ENCODE measurements at regions not wholly inside any gene's neighbourhood (a gene's known extent, or its start where the extent isn't known, plus 50 kb on each side); places are given as distances from the start of the nearest gene placed in this dataset.

GRCh38 chr1:222441066-222441465 is 106.8 kb downstream of the HHIPL2 start:
- H3K9me3 Mint-ChIP-seq, result no peaks in the 10 kb centered on the region
- CTCF ChIA-PET, result interaction anchor here (1.1 kb wide), 1 partner anchor 22 kb away, joined by 3 read pairs; no protein-coding TSS in a partner anchor
- POLR2A ChIA-PET, result no interaction called here
- no peak for DNase-seq
- no peak for ATAC-seq (ENCODE audit: low read depth)
- H3K36me3 Mint-ChIP-seq (ENCODE audit: low read depth), result no peaks in the 10 kb centered on the region
- H3K4me3 Mint-ChIP-seq, result no peak overlapping the region
- H3K4me1 Mint-ChIP-seq, result no peaks in the 10 kb centered on the region
- intact Hi-C loops (cut with micrococcal nuclease), result no loop called here
- peaks cover 6% of the 10 kb centered on the region for H3K27me3 Mint-ChIP-seq
- H3K27ac Mint-ChIP-seq, result no peak overlapping the region
- TF ChIP-seq CTCF (IDR thresholded peaks at IDR 0.05), result no peak

DNA sequence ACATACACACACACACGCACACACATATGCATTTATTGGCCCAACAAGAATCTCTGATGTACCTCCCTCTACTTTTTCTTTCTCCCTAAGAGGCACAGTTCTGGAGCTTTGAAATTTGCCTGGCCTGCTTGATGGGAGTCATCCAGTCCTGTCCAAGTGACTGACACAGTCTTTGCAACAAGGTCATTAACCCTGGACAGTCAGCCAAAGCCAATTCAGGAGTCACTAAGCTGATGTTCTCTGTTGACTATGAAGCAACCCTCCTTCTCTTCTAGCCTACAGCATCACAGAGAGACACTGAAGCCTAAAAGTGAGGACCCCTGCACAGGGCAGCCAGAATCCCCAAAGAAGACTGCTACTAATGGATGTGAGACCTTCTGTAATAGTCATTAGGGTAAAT is 123.1 kb downstream of the HHIPL2 start:
- DNase-seq (no peak), ATAC-seq (ENCODE audit: low read depth) (no peak)
- ChIA-PET CTCF (no interaction called here), POLR2A (no interaction called here)
- intact Hi-C loops (cut with micrococcal nuclease), result no loop called here
- Mint-ChIP-seq H3K4me3 (no peak overlapping the region), H3K4me1 (peaks cover 16% of the 10 kb centered on the region), H3K27ac (no peak overlapping the region), H3K9me3 (peaks cover 7% of the 10 kb centered on the region), H3K36me3 (ENCODE audit: low read depth) (no peaks in the 10 kb centered on the region), H3K27me3 (peaks cover 14% of the 10 kb centered on the region)
- TF ChIP-seq CTCF (IDR thresholded peaks at IDR 0.05), result no peak

- ChIA-PET CTCF (no interaction called here), POLR2A (no interaction called here)
- H3K4me1 Mint-ChIP-seq, result peaks cover 19% of the 10 kb centered on the region
- H3K4me3 Mint-ChIP-seq, result no peak overlapping the region
- DNase-seq (no peak), ATAC-seq (ENCODE audit: low read depth) (no peak)
- no peak for TF ChIP-seq CTCF (IDR thresholded peaks at IDR 0.05)
- intact Hi-C loops (cut with micrococcal nuclease), result no loop called here
- H3K36me3 Mint-ChIP-seq (ENCODE audit: low read depth), result no peaks in the 10 kb centered on the region
- H3K9me3 Mint-ChIP-seq, result peaks cover 5% of the 10 kb centered on the region
- no peak overlapping the region for H3K27ac Mint-ChIP-seq
- H3K27me3 Mint-ChIP-seq, result peaks cover 12% of the 10 kb centered on the region
These were observed 126.5 kb downstream of the HHIPL2 start for GRCh38 chr1:222421380-222421779.

DNA sequence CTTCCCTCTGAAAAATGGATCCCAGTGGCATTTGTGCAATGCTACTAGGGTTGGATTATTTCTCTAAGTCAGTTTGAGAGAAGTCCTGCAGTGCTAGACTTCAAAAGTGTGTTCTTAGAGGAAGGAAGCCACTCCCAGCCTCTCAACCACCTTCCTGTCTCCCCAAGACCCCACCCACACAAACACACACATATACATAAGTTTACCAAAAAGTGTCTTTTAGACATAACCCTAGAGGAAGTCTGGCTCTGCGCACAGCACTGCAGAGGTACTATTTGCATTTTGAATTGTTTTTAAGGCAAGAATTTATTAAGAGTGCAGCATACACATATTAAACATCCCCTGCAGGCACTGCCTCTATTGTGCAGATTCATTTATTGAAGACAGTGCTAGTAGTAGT is 127.3 kb downstream of the HHIPL2 start:
- CTCF ChIA-PET, result interaction anchor here (1.2 kb wide), 1 partner anchor 35 kb away, joined by 3 read pairs; no protein-coding TSS in a partner anchor

GRCh38 chr1:222418654-222419053 is 129.2 kb downstream of the HHIPL2 start:
- Mint-ChIP-seq H3K4me1 (peaks cover 19% of the 10 kb centered on the region), H3K36me3 (ENCODE audit: low read depth) (no peaks in the 10 kb centered on the region), H3K9me3 (no peaks in the 10 kb centered on the region), H3K27ac (no peak overlapping the region), H3K4me3 (no peak overlapping the region), H3K27me3 (peaks cover 15% of the 10 kb centered on the region)
- POLR2A ChIA-PET, result no interaction called here
- ATAC-seq (ENCODE audit: low read depth), result no peak
- CTCF ChIA-PET, result no interaction called here
- TF ChIP-seq CTCF (IDR thresholded peaks at IDR 0.05), result no peak
- DNase-seq, result no peak
- intact Hi-C loops (cut with micrococcal nuclease), result no loop called here

More for the DNA sequence above, 127.3 kb downstream of the HHIPL2 start:
- intact Hi-C loops (cut with micrococcal nuclease), result no loop called here
- no peak for ATAC-seq (ENCODE audit: low read depth)
- H3K4me3 Mint-ChIP-seq, result no peak overlapping the region
- DNase-seq, result no peak
- H3K27ac Mint-ChIP-seq, result no peak overlapping the region
- peaks cover 12% of the 10 kb centered on the region for H3K27me3 Mint-ChIP-seq
- TF ChIP-seq CTCF (IDR thresholded peaks at IDR 0.05), result no peak
- H3K4me1 Mint-ChIP-seq, result peaks cover 19% of the 10 kb centered on the region
- H3K36me3 Mint-ChIP-seq (ENCODE audit: low read depth), result no peaks in the 10 kb centered on the region
- peaks cover 1% of the 10 kb centered on the region for H3K9me3 Mint-ChIP-seq
- POLR2A ChIA-PET, result no interaction called here
